MG63 (cell line): ENCODE measurements at regions not wholly inside any gene's neighbourhood (a gene's known extent, or its start where the extent isn't known, plus 50 kb on each side); places are given as distances from the start of the nearest gene placed in this dataset.
A peak's percentile ranks its signal among the peaks of the same experiment; 100 is the strongest.

Experiments used
- DNase-seq: peaks from one replicate; pipeline ENCODE4 v3.0.0-alpha.2; 2020
- H3K27me3 ChIP-seq: fragments of 250-450 bp; sonication (Bioruptor Pico); 2 replicates; pipeline ENCODE4 v1.5.1; 2020; ENCODE audit warnings: mild to moderate bottlenecking, moderate library complexity
- H3K36me3 ChIP-seq: fragments of 250-450 bp; sonication (Bioruptor Pico); 2 replicates; pipeline ENCODE4 v1.5.1; 2020; ENCODE audit warnings: mild to moderate bottlenecking, moderate library complexity
- H3K4me3 ChIP-seq: fragments of 250-450 bp; sonication (Bioruptor Pico); 2 replicates; pipeline ENCODE4 v1.5.1; 2020; ENCODE audit warnings: mild to moderate bottlenecking, moderate library complexity
- H3K9me3 ChIP-seq: fragments of 250-450 bp; sonication (Bioruptor Pico); 2 replicates; pipeline ENCODE4 v1.5.1; 2020; ENCODE audit warnings: mild to moderate bottlenecking, moderate library complexity

GRCh38 chr16:5603836-5604235 lies 506.2 kb upstream of the EEF2KMT start:
- Histone ChIP-seq H3K36me3 (no peaks in the 10 kb centered on the region), H3K4me3 (no peak overlapping the region), H3K9me3 (no peaks in the 10 kb centered on the region), H3K27me3 (peaks cover 3% of the 10 kb centered on the region; the same call in 1 of the 2 replicates)
- DNase-seq = no peak

- H3K9me3 ChIP-seq = no peaks in the 10 kb centered on the region
- no peaks in the 10 kb centered on the region for H3K36me3 ChIP-seq
- peak; percentile 23 for DNase-seq
- no peak overlapping the region for H3K4me3 ChIP-seq
- peaks cover 3% of the 10 kb centered on the region; the same call in 1 of the 2 replicates for H3K27me3 ChIP-seq
These were observed 504.4 kb upstream of the EEF2KMT start for GRCh38 chr16:5601957-5602356.

- H3K27me3 ChIP-seq = no peaks in the 10 kb centered on the region
- H3K4me3 ChIP-seq = no peak overlapping the region
- no peaks in the 10 kb centered on the region for H3K36me3 ChIP-seq
- H3K9me3 ChIP-seq = peaks cover 2% of the 10 kb centered on the region; the same call in 1 of the 2 replicates
- no peak for DNase-seq
These were observed 501.2 kb upstream of the EEF2KMT start for GRCh38 chr16:5598793-5599192.

GRCh38 chr16:5595849-5596248 lies 498.3 kb upstream of the EEF2KMT start:
- no peaks in the 10 kb centered on the region for H3K27me3 ChIP-seq
- H3K4me3 ChIP-seq = no peak overlapping the region
- peaks cover 2% of the 10 kb centered on the region; the same call in 1 of the 2 replicates for H3K9me3 ChIP-seq
- no peaks in the 10 kb centered on the region for H3K36me3 ChIP-seq
- DNase-seq = no peak

GRCh38 chr16:5590416-5590815 lies 492.8 kb upstream of the EEF2KMT start:
- DNase-seq = no peak
- Histone ChIP-seq H3K36me3 (no peaks in the 10 kb centered on the region), H3K4me3 (no peak overlapping the region), H3K9me3 (0 out of 2 replicates have a peak, but pooled peaks cover 2% of the 10 kb centered on the region), H3K27me3 (no peaks in the 10 kb centered on the region)

GRCh38 chr16:5589812-5590373 lies 492.3 kb upstream of the EEF2KMT start:
- H3K27me3 ChIP-seq = no peaks in the 10 kb centered on the region
- no peak overlapping the region for H3K4me3 ChIP-seq
- no peak for DNase-seq
- H3K9me3 ChIP-seq = no peaks in the 10 kb centered on the region
- no peaks in the 10 kb centered on the region for H3K36me3 ChIP-seq

- H3K4me3 ChIP-seq = no peak overlapping the region
- H3K27me3 ChIP-seq = no peaks in the 10 kb centered on the region
- no peak for DNase-seq
- no peaks in the 10 kb centered on the region for H3K9me3 ChIP-seq
- H3K36me3 ChIP-seq = no peaks in the 10 kb centered on the region
These were observed 486.5 kb upstream of the EEF2KMT start for GRCh38 chr16:5584109-5584508.

GRCh38 chr16:5582529-5582928 lies 484.9 kb upstream of the EEF2KMT start:
- no peak overlapping the region for H3K4me3 ChIP-seq
- H3K27me3 ChIP-seq = no peaks in the 10 kb centered on the region
- no peaks in the 10 kb centered on the region for H3K9me3 ChIP-seq
- no peaks in the 10 kb centered on the region for H3K36me3 ChIP-seq
- no peak for DNase-seq

GRCh38 chr16:5581908-5582307 lies 484.3 kb upstream of the EEF2KMT start:
- Histone ChIP-seq H3K36me3 (no peaks in the 10 kb centered on the region), H3K4me3 (no peak overlapping the region), H3K9me3 (no peaks in the 10 kb centered on the region), H3K27me3 (no peaks in the 10 kb centered on the region)
- DNase-seq = no peak

- H3K27me3 ChIP-seq = no peaks in the 10 kb centered on the region
- DNase-seq = no peak
- no peaks in the 10 kb centered on the region for H3K36me3 ChIP-seq
- no peak overlapping the region for H3K4me3 ChIP-seq
- H3K9me3 ChIP-seq = no peaks in the 10 kb centered on the region
These were observed 483.8 kb upstream of the EEF2KMT start for GRCh38 chr16:5581428-5581827.

GRCh38 chr16:5580772-5581171 lies 483.2 kb upstream of the EEF2KMT start:
- DNase-seq = no peak
- H3K9me3 ChIP-seq = no peaks in the 10 kb centered on the region
- H3K36me3 ChIP-seq = no peaks in the 10 kb centered on the region
- H3K4me3 ChIP-seq = no peak overlapping the region
- H3K27me3 ChIP-seq = no peaks in the 10 kb centered on the region

- Histone ChIP-seq H3K27me3 (no peaks in the 10 kb centered on the region), H3K36me3 (no peaks in the 10 kb centered on the region), H3K9me3 (no peaks in the 10 kb centered on the region), H3K4me3 (no peak overlapping the region)
- DNase-seq = peak; percentile 8
These were observed 482.7 kb upstream of the EEF2KMT start for GRCh38 chr16:5580296-5580695.

- DNase-seq = no peak
- no peaks in the 10 kb centered on the region for H3K9me3 ChIP-seq
These were observed 481.4 kb upstream of the EEF2KMT start for GRCh38 chr16:5578980-5579379.

GRCh38 chr16:5577463-5577862 lies 479.9 kb upstream of the EEF2KMT start:
- Histone ChIP-seq H3K4me3 (no peak overlapping the region), H3K27me3 (no peaks in the 10 kb centered on the region), H3K36me3 (no peaks in the 10 kb centered on the region), H3K9me3 (no peaks in the 10 kb centered on the region)
- no peak for DNase-seq

More at GRCh38 chr16:5578980-5579379, 481.4 kb upstream of the EEF2KMT start:
- Histone ChIP-seq H3K27me3 (no peaks in the 10 kb centered on the region), H3K4me3 (no peak overlapping the region), H3K36me3 (no peaks in the 10 kb centered on the region)

GRCh38 chr16:5575646-5576245 lies 478.2 kb upstream of the EEF2KMT start:
- DNase-seq = no peak
- Histone ChIP-seq H3K4me3 (no peak overlapping the region), H3K36me3 (no peaks in the 10 kb centered on the region), H3K9me3 (no peaks in the 10 kb centered on the region), H3K27me3 (no peaks in the 10 kb centered on the region)

- no peak for DNase-seq
- H3K36me3 ChIP-seq = no peaks in the 10 kb centered on the region
- no peaks in the 10 kb centered on the region for H3K27me3 ChIP-seq
- H3K9me3 ChIP-seq = no peaks in the 10 kb centered on the region
- H3K4me3 ChIP-seq = no peak overlapping the region
These were observed 477.5 kb upstream of the EEF2KMT start for GRCh38 chr16:5575121-5575520.

- H3K27me3 ChIP-seq = no peaks in the 10 kb centered on the region; the same call in 1 of the 2 replicates
- H3K9me3 ChIP-seq = no peaks in the 10 kb centered on the region
- no peak overlapping the region for H3K4me3 ChIP-seq
These were observed 474.5 kb upstream of the EEF2KMT start for GRCh38 chr16:5572056-5572455.

GRCh38 chr16:5571446-5571845 lies 473.9 kb upstream of the EEF2KMT start:
- no peaks in the 10 kb centered on the region for H3K9me3 ChIP-seq
- no peaks in the 10 kb centered on the region; the same call in 1 of the 2 replicates for H3K27me3 ChIP-seq
- no peak overlapping the region for H3K4me3 ChIP-seq
- DNase-seq = no peak
- no peaks in the 10 kb centered on the region for H3K36me3 ChIP-seq

More at GRCh38 chr16:5572056-5572455, 474.5 kb upstream of the EEF2KMT start:
- DNase-seq = no peak
- no peaks in the 10 kb centered on the region for H3K36me3 ChIP-seq
